Hepatocyte (in vitro differentiated cells): ENCODE measurements at regions not wholly inside any gene's neighbourhood (a gene's known extent, or its start where the extent isn't known, plus 50 kb on each side); places are given as distances from the start of the nearest gene placed in this dataset.

Source experiments
- EZH2phosphoT487 ChIP-seq: fragments of 200-600 bp; sonication (generic); IDR thresholded peaks from one replicate; pipeline ENCODE4 v1.6.1; 2018; ENCODE audit warnings: antibody characterized with exemption, mild to moderate bottlenecking, low read depth, moderate library complexity; ENCODE audit not compliant: unreplicated experiment, severe bottlenecking
- TF ChIP-seq, protein P1 (sequence below): fragments of 200-600 bp; sonication (generic); IDR thresholded peaks from 2 replicates; pipeline ENCODE4 v1.5.1; 2016; ENCODE audit warnings: antibody characterized with exemption, mild to moderate bottlenecking; ENCODE audit not compliant: poor library complexity

DNA sequence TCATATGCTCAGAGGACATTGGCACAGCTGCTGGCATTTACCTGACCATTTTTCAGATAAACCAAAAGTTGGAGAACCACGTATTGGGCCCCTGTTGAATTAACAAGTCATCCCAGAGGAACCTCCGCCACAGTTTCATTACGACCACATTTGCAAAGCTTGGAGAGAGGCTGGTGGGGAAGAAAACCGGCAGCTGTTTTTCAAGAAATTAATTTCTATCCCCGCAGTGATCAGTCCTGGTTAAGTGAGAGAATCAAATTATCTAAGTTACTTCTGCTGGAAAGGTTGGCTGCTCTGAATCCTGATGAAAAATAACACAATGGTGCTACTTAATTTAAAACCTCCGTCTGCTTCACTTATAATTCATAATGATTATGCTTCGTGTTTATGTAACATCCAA lies 737.1 kb upstream of the AUTS2 start:
- TF ChIP-seq, protein P1, sequence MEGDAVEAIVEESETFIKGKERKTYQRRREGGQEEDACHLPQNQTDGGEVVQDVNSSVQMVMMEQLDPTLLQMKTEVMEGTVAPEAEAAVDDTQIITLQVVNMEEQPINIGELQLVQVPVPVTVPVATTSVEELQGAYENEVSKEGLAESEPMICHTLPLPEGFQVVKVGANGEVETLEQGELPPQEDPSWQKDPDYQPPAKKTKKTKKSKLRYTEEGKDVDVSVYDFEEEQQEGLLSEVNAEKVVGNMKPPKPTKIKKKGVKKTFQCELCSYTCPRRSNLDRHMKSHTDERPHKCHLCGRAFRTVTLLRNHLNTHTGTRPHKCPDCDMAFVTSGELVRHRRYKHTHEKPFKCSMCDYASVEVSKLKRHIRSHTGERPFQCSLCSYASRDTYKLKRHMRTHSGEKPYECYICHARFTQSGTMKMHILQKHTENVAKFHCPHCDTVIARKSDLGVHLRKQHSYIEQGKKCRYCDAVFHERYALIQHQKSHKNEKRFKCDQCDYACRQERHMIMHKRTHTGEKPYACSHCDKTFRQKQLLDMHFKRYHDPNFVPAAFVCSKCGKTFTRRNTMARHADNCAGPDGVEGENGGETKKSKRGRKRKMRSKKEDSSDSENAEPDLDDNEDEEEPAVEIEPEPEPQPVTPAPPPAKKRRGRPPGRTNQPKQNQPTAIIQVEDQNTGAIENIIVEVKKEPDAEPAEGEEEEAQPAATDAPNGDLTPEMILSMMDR: no peak
- no peak for TF ChIP-seq EZH2phosphoT487
